Kidney epithelial cell (primary cell): ENCODE measurements at regions not wholly inside any gene's neighbourhood (a gene's known extent, or its start where the extent isn't known, plus 50 kb on each side); places are given as distances from the start of the nearest gene placed in this dataset.

Experiments
- DNase-seq: peaks from one replicate; pipeline ENCODE4 v3.0.0-alpha.2; 2010; ENCODE audit warnings: low read depth
- H3K27me3 ChIP-seq: 2 replicates; pipeline ENCODE4 v1.6.0; 2011; ENCODE audit warnings: low read length; ENCODE audit not compliant: control insufficient read depth, insufficient read depth
- H3K36me3 ChIP-seq: 2 replicates; pipeline ENCODE4 v1.5.1; 2011; ENCODE audit warnings: low read length; ENCODE audit not compliant: control insufficient read depth, insufficient read depth
- H3K4me3 ChIP-seq: 2 replicates; pipeline ENCODE4 v1.5.1; 2011; ENCODE audit warnings: low read depth, mild to moderate bottlenecking, control low read depth, low read length
- CTCF ChIP-seq: IDR thresholded peaks from 2 replicates; pipeline ENCODE4 v1.5.1; 2011; ENCODE audit warnings: mild to moderate bottlenecking, moderate library complexity, low read length, control low read depth, inconsistent platforms; ENCODE audit not compliant: insufficient read depth, poor library complexity, severe bottlenecking

GRCh38 chr6:122894791-122895190 lies 101.2 kb upstream of the CLVS2 start:
- TF ChIP-seq CTCF, result no peak
- Histone ChIP-seq H3K4me3 (no peak overlapping the region), H3K36me3 (no peaks in the 10 kb centered on the region), H3K27me3 (no peaks in the 10 kb centered on the region)
- no peak for DNase-seq

- Histone ChIP-seq H3K36me3 (no peaks in the 10 kb centered on the region), H3K4me3 (no peak overlapping the region), H3K27me3 (no peaks in the 10 kb centered on the region)
- DNase-seq, result no peak
- no peak for TF ChIP-seq CTCF
Observed at GRCh38 chr6:122902326-122902725, 93.7 kb upstream of the CLVS2 start.

DNA sequence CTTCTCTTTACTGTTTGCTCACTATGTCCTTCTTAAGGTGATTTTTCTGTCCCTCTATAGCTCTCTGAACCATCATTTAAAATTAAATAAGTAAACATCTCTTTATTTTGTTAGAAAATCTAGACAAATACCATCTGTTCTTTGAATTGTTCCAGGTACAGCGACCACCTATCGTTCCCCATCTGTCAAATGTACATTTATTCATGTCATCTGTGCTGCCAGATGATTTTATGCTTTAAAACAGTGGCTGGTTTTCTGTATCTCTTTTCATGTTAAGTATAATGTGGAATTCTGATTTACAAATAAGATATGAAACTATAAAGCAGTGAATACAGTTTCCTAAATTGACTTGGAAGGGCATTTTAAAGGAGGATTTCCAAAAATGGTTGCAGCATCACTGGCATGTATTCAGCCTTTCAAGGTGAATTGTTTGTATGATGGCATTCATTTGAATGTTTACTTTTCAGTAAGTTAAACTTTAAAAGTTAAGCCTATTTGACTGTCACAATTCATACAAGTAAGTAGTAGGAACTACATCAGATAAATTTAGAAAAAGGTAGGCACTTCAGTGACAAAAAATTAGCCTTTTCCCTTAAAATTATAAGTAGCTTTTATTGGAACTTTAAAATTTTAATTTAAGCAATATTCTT lies 92.6 kb upstream of the CLVS2 start:
- no peak for DNase-seq
- Histone ChIP-seq H3K36me3 (no peaks in the 10 kb centered on the region), H3K27me3 (no peaks in the 10 kb centered on the region), H3K4me3 (no peak overlapping the region)
- no peak for TF ChIP-seq CTCF

GRCh38 chr6:122904166-122904565 lies 91.9 kb upstream of the CLVS2 start:
- DNase-seq, result no peak
- no peak for TF ChIP-seq CTCF
- H3K27me3 ChIP-seq, result no peaks in the 10 kb centered on the region
- H3K36me3 ChIP-seq, result no peaks in the 10 kb centered on the region
- no peak overlapping the region for H3K4me3 ChIP-seq

GRCh38 chr6:122913558-122913957 lies 82.5 kb upstream of the CLVS2 start:
- no peak for TF ChIP-seq CTCF
- no peak for DNase-seq
- no peaks in the 10 kb centered on the region for H3K27me3 ChIP-seq
- H3K4me3 ChIP-seq, result no peak overlapping the region
- no peaks in the 10 kb centered on the region for H3K36me3 ChIP-seq

DNA sequence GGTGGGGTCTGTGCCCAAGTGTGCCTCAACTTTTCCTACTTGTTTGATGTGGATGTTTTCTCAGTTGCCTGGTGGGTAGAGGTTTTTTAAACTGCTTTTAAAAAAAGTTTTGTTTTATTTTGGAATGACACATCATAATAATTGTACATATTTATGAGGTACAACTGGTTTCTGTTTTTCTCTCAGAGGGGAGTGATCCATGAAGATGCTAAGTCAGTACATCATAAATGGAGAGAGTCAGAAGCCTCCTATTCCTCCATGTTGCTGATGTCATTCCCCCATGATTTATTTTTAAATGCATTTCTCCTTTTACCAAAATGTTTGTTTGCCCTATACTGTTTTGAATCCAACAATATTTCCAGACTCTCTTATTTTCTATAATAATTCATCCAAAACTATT lies 77.3 kb upstream of the CLVS2 start:
- TF ChIP-seq CTCF, result no peak
- Histone ChIP-seq H3K27me3 (no peaks in the 10 kb centered on the region), H3K36me3 (no peaks in the 10 kb centered on the region), H3K4me3 (no peak overlapping the region)
- no peak for DNase-seq
